Stimulated activated naive CD8-positive, alpha-beta T cell treated with anti-CD3 and anti-CD28 coated beads, Interleukin-15, amount 100 ng/mL, for 72 hours (primary cell): ENCODE measurements at regions not wholly inside any gene's neighbourhood (a gene's known extent, or its start where the extent isn't known, plus 50 kb on each side); places are given as distances from the start of the nearest gene placed in this dataset.
A peak's percentile ranks its signal among the peaks of the same experiment; 100 is the strongest.

Source experiments
- ATAC-seq: fragments of 150-1000 bp; cut with Tn5 transposase; 2 replicates; pipeline ENCODE4 v1.10.0; 2021; ENCODE audit warnings: mild to moderate bottlenecking, moderate library complexity
- DNase-seq, 2 donors: peaks; one replicate each; pipeline ENCODE4 v3.0.0; 2021 to 2022
- H3K27ac Mint-ChIP-seq, 2 donors: one replicate each; pipeline ENCODE4 v1.8.0; 2022; ENCODE audit warnings: mild to moderate bottlenecking in 2 of 2, mixed read lengths in 2 of 2, moderate library complexity in 2 of 2
- H3K27me3 Mint-ChIP-seq: one replicate; pipeline ENCODE4 v1.8.0; 2022; ENCODE audit warnings: mixed read lengths
- H3K4me1 Mint-ChIP-seq: one replicate; pipeline ENCODE4 v1.8.0; 2022; ENCODE audit warnings: mild to moderate bottlenecking, mixed read lengths
- H3K4me3 Mint-ChIP-seq, 2 donors: one replicate each; pipeline ENCODE4 v1.8.0; 2022; ENCODE audit warnings: mild to moderate bottlenecking in 2 of 2, mixed read lengths in 2 of 2, moderate library complexity in 1 of 2
- H3K9me3 Mint-ChIP-seq, 2 donors: one replicate each; pipeline ENCODE4 v1.8.0; 2022; ENCODE audit warnings: mixed read lengths in 2 of 2

- Mint-ChIP-seq H3K9me3 (no peaks in the 10 kb centered on the region), H3K4me3 (no peak overlapping the region), H3K4me1 (no peaks in the 10 kb centered on the region), H3K27ac (no peak overlapping the region), H3K27me3 (no peaks in the 10 kb centered on the region)
- no peak for ATAC-seq
- DNase-seq, result no peak
Observed at GRCh38 chr9:89882930-89883361, 278.1 kb downstream of the GADD45G start.

GRCh38 chr9:89883401-89884341 is 278.9 kb downstream of the GADD45G start:
- H3K4me1 Mint-ChIP-seq, result no peaks in the 10 kb centered on the region
- H3K4me3 Mint-ChIP-seq, result no peak overlapping the region
- ATAC-seq, result no peak
- no peaks in the 10 kb centered on the region for H3K9me3 Mint-ChIP-seq
- H3K27ac Mint-ChIP-seq, result no peak overlapping the region
- no peak for DNase-seq
- no peaks in the 10 kb centered on the region for H3K27me3 Mint-ChIP-seq

- H3K27me3 Mint-ChIP-seq, result no peaks in the 10 kb centered on the region
- no peaks in the 10 kb centered on the region for H3K4me1 Mint-ChIP-seq
- no peak for DNase-seq
- no peak overlapping the region for H3K4me3 Mint-ChIP-seq
- no peak overlapping the region for H3K27ac Mint-ChIP-seq
- no peak for ATAC-seq
- H3K9me3 Mint-ChIP-seq, result no peaks in the 10 kb centered on the region
Observed at GRCh38 chr9:89884356-89885083, 279.7 kb downstream of the GADD45G start.

GRCh38 chr9:89885156-89885555 is 280.3 kb downstream of the GADD45G start:
- no peaks in the 10 kb centered on the region for H3K27me3 Mint-ChIP-seq

GRCh38 chr9:89886281-89886700 is 281.5 kb downstream of the GADD45G start:
- Mint-ChIP-seq H3K4me3 (no peak overlapping the region), H3K27ac (no peak overlapping the region), H3K27me3 (no peaks in the 10 kb centered on the region), H3K9me3 (no peaks in the 10 kb centered on the region), H3K4me1 (no peaks in the 10 kb centered on the region)
- ATAC-seq, result no peak
- DNase-seq, result no peak

More at GRCh38 chr9:89885156-89885555, 280.3 kb downstream of the GADD45G start:
- no peak overlapping the region for H3K27ac Mint-ChIP-seq
- DNase-seq (no peak), ATAC-seq (no peak)
- no peaks in the 10 kb centered on the region for H3K9me3 Mint-ChIP-seq
- H3K4me3 Mint-ChIP-seq, result no peak overlapping the region
- no peaks in the 10 kb centered on the region for H3K4me1 Mint-ChIP-seq

- no peak for ATAC-seq
- no peak overlapping the region for H3K4me3 Mint-ChIP-seq
- no peak for DNase-seq
- H3K27ac Mint-ChIP-seq, result peak overlapping the region in 1 of 2 donors; percentile 73
- H3K4me1 Mint-ChIP-seq, result no peaks in the 10 kb centered on the region
- no peaks in the 10 kb centered on the region for H3K9me3 Mint-ChIP-seq
- no peaks in the 10 kb centered on the region for H3K27me3 Mint-ChIP-seq
Observed at GRCh38 chr9:89887286-89887685, 282.5 kb downstream of the GADD45G start.

GRCh38 chr9:89888233-89888632 is 283.4 kb downstream of the GADD45G start:
- no peaks in the 10 kb centered on the region for H3K4me1 Mint-ChIP-seq
- H3K9me3 Mint-ChIP-seq, result no peaks in the 10 kb centered on the region
- no peak overlapping the region for H3K27ac Mint-ChIP-seq
- H3K4me3 Mint-ChIP-seq, result no peak overlapping the region
- H3K27me3 Mint-ChIP-seq, result no peaks in the 10 kb centered on the region
- DNase-seq (no peak), ATAC-seq (no peak)

- H3K27me3 Mint-ChIP-seq, result no peaks in the 10 kb centered on the region
- H3K4me3 Mint-ChIP-seq, result no peak overlapping the region
- no peaks in the 10 kb centered on the region for H3K4me1 Mint-ChIP-seq
- DNase-seq, result no peak
- no peak for ATAC-seq
- no peaks in the 10 kb centered on the region for H3K9me3 Mint-ChIP-seq
- no peak overlapping the region for H3K27ac Mint-ChIP-seq
Observed at GRCh38 chr9:89888677-89889076, 283.9 kb downstream of the GADD45G start.

- H3K9me3 Mint-ChIP-seq, result no peaks in the 10 kb centered on the region
- DNase-seq, result no peak
- H3K27ac Mint-ChIP-seq, result no peak overlapping the region
- no peak for ATAC-seq
- H3K27me3 Mint-ChIP-seq, result no peaks in the 10 kb centered on the region
- no peak overlapping the region for H3K4me3 Mint-ChIP-seq
- H3K4me1 Mint-ChIP-seq, result no peaks in the 10 kb centered on the region
Observed at GRCh38 chr9:89889865-89890264, 285.1 kb downstream of the GADD45G start.

GRCh38 chr9:89890326-89890980 is 285.6 kb downstream of the GADD45G start:
- Mint-ChIP-seq H3K27me3 (no peaks in the 10 kb centered on the region), H3K4me1 (no peaks in the 10 kb centered on the region), H3K27ac (no peak overlapping the region), H3K9me3 (no peaks in the 10 kb centered on the region), H3K4me3 (no peak overlapping the region)
- no peak for DNase-seq
- no peak for ATAC-seq

GRCh38 chr9:89891221-89891590 is 286.4 kb downstream of the GADD45G start:
- H3K4me3 Mint-ChIP-seq, result no peak overlapping the region
- H3K9me3 Mint-ChIP-seq, result no peaks in the 10 kb centered on the region
- DNase-seq (no peak), ATAC-seq (no peak)
- no peaks in the 10 kb centered on the region for H3K27me3 Mint-ChIP-seq
- no peak overlapping the region for H3K27ac Mint-ChIP-seq
- no peaks in the 10 kb centered on the region for H3K4me1 Mint-ChIP-seq

- ATAC-seq (no peak), DNase-seq (no peak)
- Mint-ChIP-seq H3K4me3 (no peak overlapping the region), H3K4me1 (no peaks in the 10 kb centered on the region), H3K9me3 (no peaks in the 10 kb centered on the region), H3K27me3 (no peaks in the 10 kb centered on the region), H3K27ac (no peak overlapping the region)
Observed at GRCh38 chr9:89891591-89892304, 286.9 kb downstream of the GADD45G start.

- Mint-ChIP-seq H3K27me3 (no peaks in the 10 kb centered on the region), H3K9me3 (no peaks in the 10 kb centered on the region), H3K4me1 (no peaks in the 10 kb centered on the region), H3K27ac (no peak overlapping the region), H3K4me3 (no peak overlapping the region)
- DNase-seq (no peak), ATAC-seq (no peak)
Observed at GRCh38 chr9:89892920-89893319, 288.1 kb downstream of the GADD45G start.

GRCh38 chr9:89893886-89894285 is 289.1 kb downstream of the GADD45G start:
- DNase-seq, result no peak
- Mint-ChIP-seq H3K4me3 (no peak overlapping the region), H3K27me3 (peaks cover under 1% of the 10 kb centered on the region), H3K9me3 (no peaks in the 10 kb centered on the region), H3K27ac (no peak overlapping the region), H3K4me1 (no peaks in the 10 kb centered on the region)
- no peak for ATAC-seq

- no peak overlapping the region for H3K27ac Mint-ChIP-seq
- no peaks in the 10 kb centered on the region for H3K4me1 Mint-ChIP-seq
- ATAC-seq, result no peak
- H3K4me3 Mint-ChIP-seq, result no peak overlapping the region
- no peak for DNase-seq
- peaks cover 26% of the 10 kb centered on the region for H3K27me3 Mint-ChIP-seq
- H3K9me3 Mint-ChIP-seq, result no peaks in the 10 kb centered on the region
Observed at GRCh38 chr9:89896806-89897340, 292.1 kb downstream of the GADD45G start.
